DND-41 (cell line): ENCODE measurements at regions not wholly inside any gene's neighbourhood (a gene's known extent, or its start where the extent isn't known, plus 50 kb on each side); places are given as distances from the start of the nearest gene placed in this dataset.

Experiments
- CTCF ChIP-seq: IDR thresholded peaks from 2 replicates; pipeline ENCODE4 v1.5.1; 2012; ENCODE audit warnings: borderline replicate concordance, low read length, moderate library complexity, mild to moderate bottlenecking; ENCODE audit not compliant: poor library complexity, severe bottlenecking; ENCODE audit errors: extremely low read depth
- EZH2 ChIP-seq: IDR thresholded peaks from 3 replicates; pipeline ENCODE4 v1.6.1; 2012; ENCODE audit warnings: borderline replicate concordance, low read depth, mild to moderate bottlenecking, moderate library complexity, low read length, inconsistent platforms; ENCODE audit not compliant: severe bottlenecking

- TF ChIP-seq CTCF (no peak), EZH2 (no peak)
Observed at GRCh38 chr4:24456431-24456830, 127.9 kb downstream of the DHX15 start.
